SW480 (cell line): ENCODE measurements at regions not wholly inside any gene's neighbourhood (a gene's known extent, or its start where the extent isn't known, plus 50 kb on each side); places are given as distances from the start of the nearest gene placed in this dataset.

Experiments
- DNase-seq: peaks from one replicate; pipeline ENCODE4 v3.0.0-alpha.2; 2016; ENCODE audit warnings: low spot score

DNA sequence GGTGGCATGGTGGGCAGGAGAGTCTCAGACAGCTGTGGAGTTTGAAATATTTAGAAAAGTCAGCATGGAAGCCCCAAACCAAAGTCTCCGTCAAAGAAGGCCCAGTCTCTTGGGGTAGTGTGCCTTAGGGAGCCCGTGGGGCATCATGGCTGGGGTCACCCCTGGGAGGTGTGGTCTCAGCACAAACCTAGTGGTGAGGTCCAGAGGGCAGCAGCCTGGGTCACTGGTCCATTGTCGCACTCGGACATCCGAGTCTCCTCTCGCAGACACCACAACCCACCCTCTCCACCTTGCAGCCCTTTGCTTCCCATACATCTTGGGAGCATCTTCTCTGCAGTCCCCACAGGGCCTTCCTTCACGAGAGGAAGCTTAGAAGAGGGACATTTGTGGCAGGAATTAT is 588.0 kb upstream of the TMEM132C start:
- no peak for DNase-seq

DNA sequence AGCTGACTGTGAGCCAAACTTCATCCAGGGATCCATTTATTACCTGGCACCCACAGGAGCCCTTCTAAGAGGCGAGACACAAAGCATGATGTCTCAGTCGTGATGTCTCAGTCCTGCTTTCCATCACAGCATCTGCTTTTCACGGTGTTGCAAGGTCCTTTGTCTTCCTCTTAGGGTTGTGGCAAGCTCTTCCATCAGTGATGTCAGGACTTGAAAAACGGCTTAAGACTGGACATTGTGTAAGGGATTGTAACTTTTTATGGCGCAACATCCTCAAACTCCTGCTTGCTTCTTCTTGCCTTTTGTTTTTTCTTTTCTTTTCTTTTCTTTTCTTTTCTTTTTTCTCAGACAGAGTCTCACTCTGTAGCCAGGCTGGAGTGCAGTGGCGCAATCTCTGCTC is 586.5 kb upstream of the TMEM132C start:
- no peak for DNase-seq

DNA sequence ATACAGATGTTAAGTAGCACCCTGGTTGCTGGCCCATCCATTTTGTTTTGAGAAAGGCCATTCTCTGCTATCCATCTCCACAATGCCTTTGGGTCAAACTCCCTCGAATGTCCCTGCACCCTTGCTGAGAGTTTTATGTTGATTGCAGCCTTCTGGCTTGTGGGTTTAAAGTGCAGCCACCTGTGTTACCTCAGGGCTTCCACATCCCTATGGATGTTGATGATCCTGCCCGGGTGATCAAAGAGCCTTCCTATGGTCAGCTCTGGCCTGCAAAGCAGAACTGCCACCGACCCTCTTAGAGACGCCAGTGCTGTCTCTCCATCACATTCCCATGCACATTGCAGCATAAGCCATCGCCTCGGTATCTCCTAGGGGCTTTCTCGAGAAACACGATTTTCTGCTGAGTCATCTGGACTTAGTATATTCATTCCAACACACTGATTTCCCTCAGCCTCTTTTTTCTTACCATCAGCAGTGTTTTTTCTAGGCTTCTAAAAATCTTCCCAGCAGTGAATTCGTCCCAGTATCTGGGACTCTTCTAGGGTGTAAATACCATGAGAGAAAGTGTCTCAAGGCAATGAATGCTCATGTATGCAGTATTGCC is 585.7 kb upstream of the TMEM132C start:
- DNase-seq = no peak

DNA sequence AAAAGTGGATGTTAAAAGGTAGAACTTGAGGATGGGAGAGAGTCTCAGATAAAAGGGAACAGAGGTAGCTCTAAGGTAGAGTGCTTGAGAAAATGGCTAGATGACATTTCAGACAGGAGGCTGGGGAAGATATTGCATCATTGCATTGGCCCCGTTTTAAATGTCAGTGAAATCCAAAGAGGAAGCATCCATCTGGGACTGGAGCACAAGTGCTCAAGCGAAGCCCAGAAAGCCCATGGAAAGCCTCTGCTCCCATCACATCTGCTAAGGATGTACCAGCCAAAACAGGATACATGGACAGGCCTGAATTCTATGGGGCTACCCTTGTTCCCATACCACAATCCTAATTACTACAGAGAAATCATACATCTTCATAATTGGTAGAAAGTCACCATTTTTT is 581.5 kb upstream of the TMEM132C start:
- no peak for DNase-seq

DNA sequence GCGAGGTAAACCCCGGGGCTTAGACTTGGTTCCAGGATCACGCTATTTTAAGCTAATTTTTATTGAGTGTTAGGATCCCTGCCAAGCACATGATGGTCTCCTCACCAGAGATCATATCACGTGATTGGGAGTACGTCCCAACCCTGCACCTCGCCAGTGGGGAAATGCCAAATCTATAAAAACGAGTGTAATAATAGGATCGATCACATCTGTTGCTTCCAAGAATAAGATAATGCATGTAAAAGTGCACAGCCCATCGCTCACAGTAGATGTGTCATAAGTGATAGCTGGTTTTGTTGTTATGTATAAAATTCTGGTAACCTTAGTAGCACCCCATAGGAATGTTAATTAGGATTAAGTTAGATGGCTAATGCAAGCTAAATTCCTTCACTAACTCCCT is 581.0 kb upstream of the TMEM132C start:
- no peak for DNase-seq

DNA sequence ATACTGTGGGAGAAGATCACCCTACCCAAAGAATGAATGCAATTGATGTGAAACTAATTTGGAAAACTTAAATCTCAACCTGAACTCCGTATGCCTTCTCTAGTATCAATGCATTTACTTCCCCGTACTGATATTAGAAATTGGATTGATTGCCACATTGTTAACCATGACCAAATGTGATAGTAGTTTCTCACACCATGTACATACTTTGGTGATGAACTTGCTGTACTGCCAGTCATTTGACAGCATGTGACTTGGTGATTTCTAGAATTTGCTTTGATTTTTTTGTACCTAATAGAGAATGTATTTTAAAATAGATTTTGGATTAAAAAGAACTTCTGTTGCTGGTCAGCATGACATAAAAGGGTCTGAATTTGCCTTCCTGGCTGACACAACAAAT is 579.8 kb upstream of the TMEM132C start:
- no peak for DNase-seq

DNA sequence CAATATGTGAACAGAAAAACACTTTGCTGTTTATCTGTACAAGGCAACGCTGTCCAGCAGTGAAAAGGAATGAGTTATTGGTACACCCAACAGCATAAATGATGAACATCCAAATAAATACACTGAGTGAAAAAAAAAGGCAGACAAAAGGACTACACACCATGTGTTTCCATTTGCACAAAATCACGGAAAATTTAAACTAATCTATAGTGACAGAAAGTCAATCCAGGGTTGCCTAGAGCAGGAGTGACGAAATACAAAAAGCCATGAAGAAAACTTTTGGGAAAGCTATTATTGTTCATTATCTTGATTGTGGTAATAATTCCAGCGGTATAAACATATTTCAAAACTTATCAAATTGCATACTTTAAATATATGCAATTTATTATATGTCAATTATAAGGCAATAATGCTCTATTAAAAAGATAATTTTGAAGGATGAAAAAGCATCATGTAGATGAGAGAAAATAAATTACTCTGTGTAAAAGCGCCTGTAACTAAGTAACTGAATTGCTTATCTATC is 578.0 kb upstream of the TMEM132C start:
- DNase-seq = no peak

DNA sequence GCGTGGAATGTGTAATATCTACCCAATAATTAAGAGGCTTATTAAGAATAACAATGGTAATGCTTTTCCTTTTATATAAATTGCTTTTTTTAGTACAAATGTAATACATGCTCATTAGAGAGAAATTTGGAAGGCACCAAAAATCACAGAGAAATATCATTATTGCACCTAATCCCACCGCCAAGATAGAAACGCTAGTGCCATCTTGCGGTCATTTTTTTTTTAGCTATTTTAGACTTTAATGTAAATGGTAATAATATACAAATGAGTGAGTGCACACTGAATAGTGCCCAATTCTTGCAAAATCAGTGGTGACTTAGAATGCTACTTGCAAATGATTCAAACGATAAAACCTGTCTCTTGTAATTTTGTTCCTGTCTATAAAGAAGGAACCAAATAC is 576.8 kb upstream of the TMEM132C start:
- DNase-seq = no peak

DNA sequence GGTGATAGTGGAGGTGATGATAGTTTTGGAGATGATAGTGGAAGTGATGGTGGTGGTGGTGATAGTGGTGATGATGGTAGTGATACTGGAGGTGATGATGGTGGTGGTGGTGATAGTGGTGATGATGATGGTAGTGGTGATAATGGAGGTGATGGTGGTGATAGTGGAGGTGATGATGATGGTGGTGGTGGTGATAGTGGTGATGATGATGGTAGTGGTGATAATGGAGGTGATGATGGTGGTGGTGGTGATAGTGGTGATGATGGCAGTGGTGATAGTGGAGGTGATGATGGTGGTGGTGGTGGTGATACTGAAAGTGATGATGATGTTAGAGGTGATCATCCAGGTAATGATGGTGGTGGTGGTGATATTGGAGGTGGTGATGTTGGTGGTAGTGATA is 570.0 kb upstream of the TMEM132C start:
- DNase-seq = no peak

DNA sequence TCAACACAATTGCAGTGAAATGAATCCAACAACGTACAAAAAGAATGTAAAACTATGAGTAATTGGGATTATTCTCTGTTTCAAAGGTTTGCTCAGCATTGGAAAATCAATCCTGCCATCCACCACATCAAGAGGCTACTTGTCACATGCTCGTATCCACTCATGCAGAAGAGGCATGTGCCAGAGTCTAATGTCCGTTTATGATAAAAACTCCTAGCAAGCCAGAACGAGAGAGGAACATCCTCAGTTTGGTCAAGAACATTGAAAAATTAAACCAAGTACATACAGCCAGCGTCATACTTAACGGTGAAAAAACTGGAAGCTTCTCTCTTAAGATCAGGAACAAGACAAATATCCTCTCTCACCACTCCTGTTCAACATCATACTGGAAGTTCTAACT is 563.9 kb upstream of the TMEM132C start:
- no peak for DNase-seq

DNA sequence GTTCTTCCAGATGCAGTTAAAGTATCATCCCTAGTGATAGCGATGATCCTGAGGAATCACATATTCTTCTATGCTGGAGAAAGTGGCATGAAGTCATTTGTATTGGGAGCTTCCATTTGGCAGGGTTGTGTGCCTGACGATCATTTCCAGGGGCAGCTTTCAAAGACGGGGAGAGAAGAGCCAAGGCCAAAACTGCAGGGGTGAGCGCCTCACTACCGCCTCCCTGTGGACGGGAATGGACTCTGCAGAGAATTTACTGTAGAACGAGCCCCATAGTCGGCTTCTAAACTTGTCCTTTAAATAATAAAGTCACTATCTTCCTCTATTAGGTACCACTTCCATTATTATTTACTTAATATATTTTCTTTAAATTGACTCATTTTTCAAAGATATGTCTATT is 555.9 kb upstream of the TMEM132C start:
- DNase-seq = no peak

DNA sequence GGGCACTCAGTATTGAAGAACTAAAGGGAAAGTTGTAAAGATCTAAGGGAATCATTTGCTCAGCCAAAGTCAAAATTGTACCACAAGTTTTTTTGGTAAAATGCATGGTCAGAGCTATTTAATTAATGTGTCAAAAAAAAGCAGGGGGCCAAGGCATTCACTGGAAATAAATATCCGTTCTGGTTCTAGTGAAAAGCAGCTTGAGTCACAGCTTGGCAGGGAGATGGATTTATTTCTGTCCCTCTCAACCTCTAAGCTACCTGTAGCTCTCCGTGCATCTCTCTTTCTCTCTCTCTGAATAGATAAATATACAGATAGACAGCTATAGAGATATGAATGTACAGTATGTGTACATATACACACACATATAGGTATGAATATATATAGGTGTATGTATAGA is 554.4 kb upstream of the TMEM132C start:
- no peak for DNase-seq

DNA sequence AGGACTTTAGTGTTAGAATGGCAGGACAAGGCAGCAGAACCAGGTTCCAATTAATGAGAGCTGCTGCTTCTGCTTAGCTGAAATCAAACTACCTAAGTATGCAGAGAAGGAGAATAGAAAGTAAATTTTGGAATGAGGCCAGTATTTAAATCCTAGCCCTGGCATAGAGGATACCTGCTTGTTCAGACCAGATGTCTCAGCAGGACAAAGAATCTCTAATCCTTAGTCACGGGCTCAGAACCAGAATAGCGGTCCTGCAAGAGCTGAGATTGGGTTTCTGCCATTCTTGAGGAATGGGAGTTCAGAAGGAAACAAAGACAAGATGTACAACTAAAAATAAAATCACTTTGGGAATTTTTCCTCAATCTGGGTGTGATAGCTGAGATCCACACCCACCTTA is 550.8 kb upstream of the TMEM132C start:
- no peak for DNase-seq

DNA sequence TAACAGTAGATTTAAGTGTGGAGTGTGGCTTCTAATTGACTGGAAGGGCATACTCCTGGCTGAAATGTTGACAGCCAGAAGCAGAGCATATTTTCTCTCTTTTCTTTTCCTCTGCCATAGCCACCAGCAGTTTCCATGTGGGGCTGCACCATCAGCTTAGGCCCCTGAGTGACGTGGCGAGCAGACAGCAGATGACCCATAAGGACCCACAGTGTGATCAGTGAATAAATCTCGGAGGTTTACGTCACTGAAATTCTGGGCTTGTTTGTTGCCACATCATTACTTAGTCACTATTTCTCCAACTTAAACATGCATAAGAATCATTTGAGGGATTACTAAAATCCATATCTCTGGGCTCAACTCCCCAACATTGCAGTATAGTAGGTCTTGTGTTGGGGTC is 549.7 kb upstream of the TMEM132C start:
- DNase-seq = no peak

DNA sequence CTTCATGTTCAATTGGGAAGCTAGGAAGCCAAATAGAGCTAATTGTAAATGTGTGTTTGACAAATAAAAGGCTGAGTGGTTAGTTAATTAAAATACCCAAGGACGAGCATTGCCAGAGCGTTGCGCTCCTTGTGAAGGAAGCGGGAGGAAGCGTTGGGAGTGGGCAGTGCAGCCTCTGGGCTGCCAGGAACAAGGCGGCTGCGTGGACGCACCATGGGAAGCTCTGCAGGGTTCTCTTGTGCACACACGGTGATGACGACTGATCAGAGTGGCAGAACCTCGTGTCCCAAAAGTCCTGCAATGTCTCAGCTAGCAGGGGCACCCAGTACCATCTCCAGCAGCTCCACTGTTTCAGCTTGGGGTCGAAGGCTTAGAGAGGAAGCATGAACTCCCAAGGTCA is 546.6 kb upstream of the TMEM132C start:
- DNase-seq = no peak

DNA sequence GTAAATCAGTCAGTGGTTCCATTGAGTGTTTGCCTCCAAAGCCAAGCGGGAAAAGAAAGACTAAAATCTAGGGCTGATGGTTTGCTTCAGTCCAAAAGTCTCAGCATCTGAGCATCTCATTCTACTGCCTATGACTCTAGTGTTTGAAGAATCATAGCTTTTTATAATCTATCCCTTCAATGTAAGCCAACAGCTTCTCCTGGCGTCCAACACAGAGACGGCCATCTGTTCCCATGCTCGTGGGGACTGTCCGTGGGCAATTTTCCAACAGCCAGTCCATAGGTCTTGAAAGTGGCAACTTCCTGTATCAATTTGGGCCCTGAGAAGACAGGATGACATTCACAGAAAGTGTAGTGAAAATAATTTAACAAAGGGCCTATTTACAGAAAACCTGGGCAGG is 544.4 kb upstream of the TMEM132C start:
- no peak for DNase-seq

DNA sequence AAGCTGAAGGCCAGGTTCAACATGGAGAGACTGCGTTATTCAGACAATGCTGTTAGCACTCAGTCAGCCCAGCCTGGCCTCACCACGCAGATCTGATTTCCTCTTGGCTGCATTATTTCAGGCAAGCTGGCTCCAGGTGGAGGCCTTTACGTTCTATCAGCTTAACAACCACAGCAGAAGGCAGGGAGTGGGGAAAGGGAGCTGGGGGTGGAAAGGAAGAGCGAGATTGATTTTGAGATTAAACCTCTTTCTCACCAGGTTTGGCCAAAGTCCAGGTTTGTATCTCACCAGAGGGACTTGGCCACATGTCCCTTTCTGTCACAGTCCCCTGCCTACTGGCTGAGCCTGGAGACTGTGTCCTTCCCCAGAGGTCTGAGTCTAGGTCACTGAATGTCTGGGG is 543.7 kb upstream of the TMEM132C start:
- no peak for DNase-seq

DNA sequence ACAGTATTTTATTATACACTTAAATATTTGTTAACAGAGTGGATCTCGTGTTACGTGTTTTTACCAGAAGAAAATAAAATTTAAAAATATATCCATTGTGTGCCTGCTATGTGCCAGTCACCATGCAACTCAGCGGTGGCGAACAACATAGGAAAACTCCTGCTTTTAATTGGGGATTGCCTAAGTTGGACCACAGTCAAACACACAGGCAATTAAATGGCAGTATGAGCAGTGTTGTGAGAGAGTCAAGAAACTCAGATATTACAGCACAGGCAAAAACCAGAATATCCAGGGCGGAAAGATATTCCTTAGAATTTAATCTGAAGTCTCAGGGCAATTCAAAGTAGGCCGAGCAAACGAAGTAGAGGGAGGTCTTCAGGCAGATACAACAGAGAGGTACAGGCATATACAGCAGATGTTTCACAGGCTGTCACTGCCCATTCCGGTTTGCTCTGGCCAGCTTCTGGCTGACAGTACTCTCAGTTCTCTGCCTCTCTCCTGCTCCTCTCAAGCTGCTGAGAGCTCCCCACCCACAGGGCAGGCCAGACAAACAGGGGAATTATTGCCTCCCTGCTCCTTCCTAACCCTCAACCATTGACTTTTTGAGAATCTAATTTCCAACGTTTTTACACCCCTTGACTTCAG is 540.2 kb upstream of the TMEM132C start:
- DNase-seq = no peak

DNA sequence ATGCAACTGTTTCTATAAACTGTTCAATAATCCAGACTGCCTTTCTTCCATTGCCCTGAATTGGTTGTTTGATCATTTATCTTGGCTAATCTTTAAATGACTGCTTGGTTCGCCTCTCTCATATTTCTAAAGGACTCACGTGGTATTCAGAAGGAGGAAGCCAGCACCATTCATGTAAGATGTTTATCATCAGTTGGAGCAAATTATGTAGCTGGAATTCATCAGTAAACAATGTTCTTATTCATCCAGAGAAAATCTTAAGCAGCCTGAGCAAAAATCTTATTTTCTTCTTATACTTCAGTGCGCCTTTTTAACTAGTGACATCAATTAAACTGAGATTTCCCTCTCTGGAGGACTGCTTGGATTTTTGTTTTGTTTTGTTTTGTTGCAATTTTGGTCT is 538.7 kb upstream of the TMEM132C start:
- no peak for DNase-seq

DNA sequence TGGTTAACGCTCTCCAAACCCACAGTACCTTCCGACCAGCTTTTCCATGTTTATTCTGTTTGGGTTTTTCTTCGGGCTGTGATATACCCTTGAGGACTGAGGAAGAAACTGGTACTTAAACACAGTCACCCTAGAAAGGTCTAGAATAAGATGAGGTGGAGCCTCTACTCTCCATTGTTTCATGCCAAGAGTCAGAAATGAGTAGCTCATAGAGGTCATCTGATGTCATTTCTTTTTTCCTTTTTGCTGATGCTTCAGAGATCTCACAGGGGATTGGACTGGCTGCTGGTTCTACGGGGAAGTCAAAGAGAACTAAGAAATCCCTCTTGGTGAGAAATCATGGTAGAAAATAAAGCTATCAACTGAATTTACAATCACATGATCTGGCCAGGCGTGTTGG is 538.2 kb upstream of the TMEM132C start:
- no peak for DNase-seq

DNA sequence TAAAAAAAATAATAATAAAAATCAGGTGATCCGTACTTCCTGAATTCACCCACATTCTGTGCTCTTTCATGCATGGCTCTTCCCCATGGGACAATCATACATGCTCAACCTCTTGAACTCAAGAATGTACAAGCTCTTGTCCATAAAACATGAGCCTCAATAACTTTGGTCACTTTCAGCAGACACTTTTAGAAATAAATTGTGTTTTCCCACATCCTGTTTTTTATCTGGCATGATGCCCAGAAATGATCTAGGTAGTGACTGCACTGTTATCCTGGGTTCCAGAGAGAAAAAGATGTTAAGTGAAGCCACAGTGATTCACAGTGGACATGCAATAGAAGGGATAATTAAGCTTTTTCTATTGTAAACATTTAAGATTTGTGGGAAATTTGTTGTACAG is 537.6 kb upstream of the TMEM132C start:
- DNase-seq = no peak

DNA sequence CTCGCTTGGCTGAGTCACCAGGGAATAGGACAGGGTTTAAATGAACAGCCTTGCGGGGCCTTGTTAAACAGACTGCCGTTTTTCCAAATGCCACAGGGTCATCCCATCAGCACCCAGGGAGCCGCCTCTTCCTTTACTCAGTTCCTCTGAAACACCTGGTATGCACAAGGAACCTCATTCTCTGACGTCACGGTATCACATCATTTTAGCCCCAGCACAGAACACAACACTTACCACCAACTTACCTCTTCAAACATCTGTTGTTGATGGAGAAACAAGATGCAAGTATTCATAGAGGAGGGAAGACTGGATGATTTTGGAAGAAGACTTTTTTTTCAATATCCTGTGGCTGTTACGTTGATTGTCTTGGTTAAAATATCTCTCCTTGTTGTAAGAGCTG is 535.3 kb upstream of the TMEM132C start:
- DNase-seq = no peak

DNA sequence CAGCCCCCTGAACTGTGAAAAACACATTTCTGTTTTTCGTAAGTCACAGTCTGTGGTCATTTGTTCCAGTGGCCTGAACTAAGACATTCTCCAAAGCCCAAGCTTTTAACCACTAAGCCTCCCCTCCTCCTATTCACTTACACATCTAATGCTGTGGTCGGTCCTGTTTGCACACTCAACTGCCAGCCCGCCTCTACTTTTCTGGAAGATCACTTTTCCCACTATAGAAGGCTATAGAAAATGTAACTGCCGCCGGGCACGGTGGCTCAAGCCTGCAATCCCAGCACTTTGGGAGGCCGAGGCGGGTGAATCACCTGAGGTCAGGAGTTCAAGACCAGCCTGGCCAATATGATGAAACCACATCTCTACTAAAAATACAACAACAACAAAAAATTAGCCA is 524.7 kb upstream of the TMEM132C start:
- DNase-seq = no peak

DNA sequence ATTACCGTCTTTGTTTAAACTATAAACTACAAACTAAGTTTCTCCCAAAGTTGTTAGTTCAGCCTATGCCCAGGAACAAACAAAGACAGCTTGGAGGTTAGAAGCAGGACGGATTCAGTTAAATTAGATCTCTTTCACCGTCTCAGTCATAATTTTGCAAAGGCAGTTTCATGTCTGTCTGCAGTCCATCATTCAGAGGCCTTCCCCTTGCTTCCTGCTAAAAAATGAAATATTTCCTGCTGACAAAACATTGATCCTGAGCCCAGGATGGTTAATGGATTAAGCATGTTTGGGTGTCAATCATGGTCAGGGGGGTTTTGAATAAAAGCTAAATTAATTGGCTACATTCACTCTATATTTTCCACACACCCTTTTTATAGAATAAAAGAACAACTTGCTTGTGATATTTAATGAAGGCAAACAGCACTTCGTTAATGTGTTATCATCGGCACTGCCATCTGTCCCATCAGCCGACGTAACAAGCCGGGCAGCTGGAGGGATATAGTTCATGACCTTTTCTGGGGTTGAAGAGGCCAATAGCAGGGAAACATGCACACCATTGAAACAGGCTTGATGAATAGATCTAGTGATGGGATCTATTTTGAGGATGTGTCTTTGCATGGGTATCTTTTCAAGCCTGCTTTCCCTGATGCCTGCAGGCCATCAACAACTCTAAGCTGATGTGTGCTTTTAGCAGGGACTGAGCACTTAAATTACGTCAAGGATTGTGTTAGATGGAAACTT is 521.3 kb upstream of the TMEM132C start:
- DNase-seq = no peak
